HG02678 (cell line): ENCODE measurements at regions not wholly inside any gene's neighbourhood (a gene's known extent, or its start where the extent isn't known, plus 50 kb on each side); places are given as distances from the start of the nearest gene placed in this dataset.
"Not testable (repeated sequence)": the region's sequence is repeated elsewhere in the genome, so short reads cannot be mapped to it uniquely, and the experiment has no call there.

Source experiments
- ATAC-seq: cut with Tn5 transposase; IDR thresholded peaks from one replicate; pipeline ENCODE4 v1.9.1; 2021; ENCODE audit warnings: mild to moderate bottlenecking, moderate library complexity; ENCODE audit not compliant: unreplicated experiment

DNA sequence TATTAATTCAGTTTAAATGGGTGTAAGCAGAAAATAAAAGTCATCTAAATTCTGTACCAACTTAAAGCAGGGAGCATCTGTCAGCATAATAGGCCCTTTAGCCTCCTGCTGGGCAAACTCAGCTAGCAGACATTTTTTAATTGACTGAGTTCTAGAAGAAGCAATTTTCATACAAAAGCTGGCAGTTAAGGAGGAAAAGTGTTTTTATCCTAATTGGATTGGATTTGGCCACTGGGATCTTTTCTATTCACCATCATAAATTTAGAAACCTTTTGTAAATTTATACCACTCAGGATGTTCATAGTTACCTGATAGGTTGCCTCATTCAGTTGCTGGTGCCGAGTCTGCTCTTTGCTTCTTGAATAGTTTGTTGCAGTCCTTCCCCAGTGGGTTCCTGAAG lies 262.7 kb upstream of the FSIP2 start:
- ATAC-seq = no peak

DNA sequence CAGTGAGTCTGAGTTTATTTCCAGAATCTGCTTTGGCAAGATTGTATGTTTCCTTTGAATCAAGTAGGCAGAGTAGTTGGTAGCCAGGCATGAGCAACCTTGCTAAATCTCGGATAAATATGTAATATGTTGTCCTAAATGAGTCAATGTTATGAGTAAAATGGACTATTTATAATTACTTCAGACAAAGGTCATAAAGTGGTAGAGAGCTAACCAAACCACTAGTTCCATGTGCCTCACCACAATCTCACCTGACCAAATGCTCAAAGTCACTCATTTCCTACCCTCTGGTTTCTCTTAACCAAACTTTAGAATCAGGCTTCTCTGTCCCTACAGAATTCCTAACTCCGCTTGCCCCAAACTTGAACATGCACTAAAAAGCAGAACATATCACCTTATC lies 261.2 kb upstream of the FSIP2 start:
- no peak for ATAC-seq

DNA sequence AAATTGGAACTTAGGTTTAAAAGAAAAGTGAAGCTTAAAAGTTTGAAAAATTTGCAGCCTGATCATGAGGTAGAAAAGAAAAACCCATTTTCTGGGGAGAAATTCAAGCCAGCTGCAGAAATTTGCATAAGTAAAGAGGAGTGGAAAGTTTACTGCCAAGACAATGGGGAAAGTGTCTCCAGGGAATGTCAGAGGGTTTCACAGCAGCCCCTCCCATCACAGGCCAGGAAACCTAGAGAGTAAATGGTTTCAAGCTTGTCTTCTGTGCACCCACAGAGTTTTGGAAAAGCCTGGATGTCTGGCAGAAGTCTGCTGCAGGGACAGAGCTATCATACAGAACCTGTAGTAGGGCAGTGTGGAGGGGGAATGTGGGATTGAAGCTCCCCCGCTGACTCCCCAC lies 254.0 kb upstream of the FSIP2 start:
- ATAC-seq = no peak

DNA sequence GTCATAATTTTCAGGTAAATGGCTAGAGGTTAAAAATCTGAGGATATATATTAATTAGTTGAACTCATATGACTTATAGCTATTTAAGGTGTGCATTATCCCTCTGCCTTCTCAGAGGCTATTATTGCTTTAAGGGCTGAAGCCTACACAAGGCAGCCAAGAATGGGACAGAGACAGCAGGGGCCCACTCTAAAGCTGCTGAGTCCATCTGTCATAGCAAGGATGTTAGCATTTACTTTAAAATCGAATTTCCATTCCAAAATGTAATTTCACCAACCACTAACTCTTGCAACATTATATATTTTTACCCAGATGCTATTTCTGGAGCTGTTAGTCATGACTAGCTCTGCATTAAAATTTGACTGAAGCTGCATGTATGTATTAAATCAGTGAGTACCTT lies 236.3 kb upstream of the FSIP2 start:
- ATAC-seq = no peak

DNA sequence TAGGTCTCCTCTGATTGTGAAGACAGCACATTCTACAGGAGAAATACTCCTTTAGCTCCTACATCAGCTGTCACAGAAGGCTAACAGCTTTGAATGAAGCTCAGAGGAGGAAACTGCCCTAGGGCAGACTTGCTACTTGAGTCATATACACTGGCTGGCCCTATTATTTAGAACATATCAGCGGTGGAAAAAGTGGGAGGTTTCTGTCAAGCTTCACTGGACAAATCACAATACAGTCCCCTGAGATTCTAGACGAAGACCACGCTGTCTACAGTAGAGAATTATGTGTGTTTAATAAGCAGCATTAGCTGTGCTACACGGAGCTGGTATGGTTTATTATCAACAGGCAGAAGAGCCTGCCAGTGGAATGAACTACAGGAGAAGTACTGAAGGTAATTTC lies 230.9 kb upstream of the FSIP2 start:
- no peak for ATAC-seq

DNA sequence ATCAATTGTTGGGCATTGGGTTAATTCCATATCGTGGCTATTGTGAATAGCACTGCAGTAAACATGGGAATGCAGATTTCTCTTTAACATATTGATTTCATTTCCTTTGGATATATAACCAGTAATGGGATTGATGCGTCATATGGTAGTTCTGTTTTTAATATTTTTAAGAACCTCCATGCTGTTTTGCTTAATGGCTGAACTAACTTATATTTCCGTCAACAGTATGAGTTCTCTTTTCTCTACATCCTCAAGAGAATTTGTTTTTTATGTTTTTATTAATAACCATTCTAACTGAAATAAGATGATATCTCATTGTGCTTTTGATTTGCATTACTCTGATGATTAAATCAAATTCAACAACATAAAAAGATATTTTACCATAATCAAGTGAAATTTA lies 228.5 kb upstream of the FSIP2 start:
- ATAC-seq = no peak

DNA sequence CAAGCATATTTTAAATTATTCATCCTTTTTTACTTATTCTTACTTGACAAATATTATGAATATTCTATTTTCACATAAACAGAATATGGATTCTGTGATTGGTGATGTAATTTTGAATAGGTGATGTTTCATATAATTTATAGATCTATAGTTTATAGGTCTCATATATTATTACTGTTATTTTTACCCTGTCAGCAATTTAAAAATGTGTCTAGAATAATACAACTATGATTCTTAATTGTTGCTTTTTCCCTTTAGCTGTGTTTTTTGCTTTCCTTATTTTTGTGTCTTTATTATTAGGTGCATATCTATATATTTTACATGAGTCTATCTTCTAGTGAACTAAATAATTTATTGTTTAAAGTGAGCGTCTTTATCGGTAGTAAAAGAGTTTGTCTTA lies 226.7 kb upstream of the FSIP2 start:
- ATAC-seq = no peak

DNA sequence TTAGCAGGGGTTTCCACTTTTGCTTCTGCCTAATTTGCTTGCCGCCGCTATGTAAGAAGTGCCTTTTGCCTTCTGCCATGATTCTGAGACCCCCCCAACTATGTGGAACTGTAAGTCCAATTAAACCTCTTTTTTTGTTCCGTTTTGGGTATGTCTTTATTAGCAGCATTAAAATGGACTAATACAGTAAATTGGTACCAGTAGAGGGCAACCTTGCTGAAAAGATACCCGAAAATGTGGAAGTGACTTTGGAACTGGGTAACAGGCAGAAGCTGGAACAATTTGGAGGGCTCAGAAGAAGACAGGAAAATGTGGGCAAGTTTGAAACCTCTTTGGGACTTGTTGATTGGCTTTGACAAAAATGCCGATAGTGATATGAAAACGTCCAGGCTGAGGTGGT lies 216.1 kb upstream of the FSIP2 start:
- no peak for ATAC-seq

DNA sequence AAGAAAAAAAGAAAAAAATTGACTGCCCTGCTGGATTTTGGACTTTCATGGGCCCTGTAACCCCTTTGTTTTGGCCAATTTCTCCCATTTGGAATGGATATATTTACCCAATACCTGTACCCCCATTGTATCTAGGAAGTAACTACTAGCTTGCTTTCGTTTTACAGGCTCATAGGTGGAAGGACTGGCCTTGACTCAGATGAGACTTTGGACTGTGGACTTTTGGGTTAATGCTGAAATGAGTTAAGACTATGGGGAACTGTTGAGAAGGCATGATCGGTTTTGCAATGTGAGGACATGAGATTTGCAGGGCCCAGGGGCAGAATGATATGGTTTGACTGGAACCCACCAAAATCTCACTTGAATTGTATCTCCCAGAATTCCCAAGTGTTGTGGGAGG lies 214.4 kb upstream of the FSIP2 start:
- not testable (repeated sequence) for ATAC-seq

DNA sequence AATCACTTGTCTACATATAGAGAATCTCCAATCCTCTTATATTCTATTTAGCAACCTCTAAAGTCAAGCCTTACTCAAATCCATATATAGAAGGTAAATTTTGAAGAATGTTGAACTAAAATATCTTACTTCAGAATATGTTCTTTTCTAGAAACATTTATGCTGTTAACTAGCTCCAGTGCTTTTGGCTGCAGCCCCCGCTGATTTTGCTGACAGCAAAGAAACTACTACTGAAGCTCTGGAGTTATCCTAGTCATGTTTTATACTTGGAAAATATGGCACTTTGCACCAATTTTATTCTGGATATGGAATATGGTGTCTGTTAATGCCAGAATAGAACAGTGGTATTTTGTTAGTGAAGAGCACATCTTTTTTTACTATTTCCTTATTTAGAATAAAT lies 212.4 kb upstream of the FSIP2 start:
- ATAC-seq = no peak

DNA sequence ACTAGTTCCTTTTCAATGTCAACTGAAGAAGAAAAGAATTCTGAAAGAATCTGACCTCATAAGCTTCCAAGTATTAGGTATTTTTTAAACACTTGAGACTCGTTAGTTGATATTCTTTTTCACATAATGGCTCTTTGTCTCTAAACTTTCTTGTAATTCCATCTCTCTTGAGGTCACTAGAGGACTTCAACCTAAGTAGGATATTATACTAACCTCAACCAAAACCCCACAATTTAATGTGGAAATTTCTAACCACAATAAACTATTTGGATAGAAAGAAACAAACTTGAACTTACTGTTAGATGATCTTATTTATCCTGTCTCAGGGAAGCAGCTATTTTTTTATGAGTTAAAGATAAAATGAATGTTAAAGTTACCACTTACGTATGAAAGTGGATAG lies 206.9 kb upstream of the FSIP2 start:
- ATAC-seq = no peak

DNA sequence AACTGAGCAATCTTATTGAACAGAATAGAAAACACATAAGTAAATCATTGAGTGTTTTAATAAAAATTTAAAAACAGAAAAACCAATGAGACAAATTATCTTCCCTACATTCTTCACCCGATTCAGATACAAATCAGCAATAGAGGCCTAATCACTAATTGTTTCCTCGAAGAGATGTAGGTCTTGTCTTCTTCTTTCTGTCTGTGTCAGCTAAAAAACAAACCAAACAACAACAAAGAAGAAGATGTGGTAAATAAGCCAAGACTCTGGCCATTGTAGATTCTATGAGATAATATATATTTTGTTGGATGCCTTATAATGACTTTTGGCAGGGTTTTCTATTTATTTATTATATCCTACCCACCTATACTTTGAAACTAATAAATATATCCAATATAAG lies 200.9 kb upstream of the FSIP2 start:
- ATAC-seq = no peak

DNA sequence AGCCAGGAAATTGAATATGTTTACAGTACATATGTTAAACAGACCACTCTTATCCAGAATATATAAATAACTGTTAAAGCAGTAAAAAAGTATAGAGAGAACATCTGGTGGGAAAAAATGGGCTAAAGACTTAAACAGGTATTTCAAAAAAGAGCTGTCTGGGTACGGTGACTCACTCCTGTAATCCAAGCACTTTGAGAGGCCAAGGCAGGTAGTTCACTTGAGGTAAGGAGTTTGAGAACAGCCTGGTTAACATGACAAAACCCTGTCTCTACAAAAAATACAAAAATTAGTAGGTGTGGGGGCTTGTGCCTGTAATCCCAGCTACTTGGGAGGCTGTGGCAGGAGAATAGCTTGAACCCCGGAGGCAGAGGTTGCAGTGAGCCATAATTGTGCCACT lies 171.4 kb upstream of the FSIP2 start:
- ATAC-seq = no peak

DNA sequence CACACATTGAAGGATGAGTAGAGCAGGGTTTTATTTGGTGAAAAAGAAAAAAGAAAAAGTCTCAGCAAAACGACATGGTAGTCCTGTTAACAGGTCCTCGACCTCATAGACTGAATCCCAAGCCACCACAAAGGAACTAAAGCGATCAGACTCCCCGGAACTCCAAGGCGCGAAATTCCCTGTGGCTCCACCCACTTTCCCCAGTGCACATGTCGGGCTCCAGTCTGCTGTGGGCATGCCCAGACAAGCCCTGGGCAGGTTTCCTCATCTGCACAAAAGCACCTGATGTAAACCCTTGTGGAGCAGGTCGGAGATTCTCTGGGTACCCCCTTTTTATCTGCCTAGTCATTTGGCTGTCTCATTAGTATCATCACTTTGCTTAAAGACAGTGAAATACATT lies 170.7 kb upstream of the FSIP2 start:
- no peak for ATAC-seq

DNA sequence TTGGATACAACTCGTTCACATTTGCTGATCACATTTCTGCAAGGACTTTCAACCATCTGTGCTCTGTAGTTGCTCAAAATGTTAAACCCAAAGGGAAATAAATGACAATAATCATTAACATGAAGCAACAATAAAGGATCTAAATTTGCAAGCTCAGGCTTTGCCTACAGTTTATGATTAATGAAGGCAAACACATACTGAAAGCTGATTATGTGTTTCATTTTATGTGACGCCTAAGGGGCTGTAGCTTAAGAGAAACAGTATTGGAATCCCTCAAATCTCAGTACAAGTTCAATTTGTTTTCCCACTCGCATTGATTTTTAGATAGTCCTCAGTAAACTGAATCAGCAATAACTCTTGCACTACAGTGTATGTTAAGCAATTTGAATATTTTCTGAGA lies 160.3 kb upstream of the FSIP2 start:
- ATAC-seq = no peak

DNA sequence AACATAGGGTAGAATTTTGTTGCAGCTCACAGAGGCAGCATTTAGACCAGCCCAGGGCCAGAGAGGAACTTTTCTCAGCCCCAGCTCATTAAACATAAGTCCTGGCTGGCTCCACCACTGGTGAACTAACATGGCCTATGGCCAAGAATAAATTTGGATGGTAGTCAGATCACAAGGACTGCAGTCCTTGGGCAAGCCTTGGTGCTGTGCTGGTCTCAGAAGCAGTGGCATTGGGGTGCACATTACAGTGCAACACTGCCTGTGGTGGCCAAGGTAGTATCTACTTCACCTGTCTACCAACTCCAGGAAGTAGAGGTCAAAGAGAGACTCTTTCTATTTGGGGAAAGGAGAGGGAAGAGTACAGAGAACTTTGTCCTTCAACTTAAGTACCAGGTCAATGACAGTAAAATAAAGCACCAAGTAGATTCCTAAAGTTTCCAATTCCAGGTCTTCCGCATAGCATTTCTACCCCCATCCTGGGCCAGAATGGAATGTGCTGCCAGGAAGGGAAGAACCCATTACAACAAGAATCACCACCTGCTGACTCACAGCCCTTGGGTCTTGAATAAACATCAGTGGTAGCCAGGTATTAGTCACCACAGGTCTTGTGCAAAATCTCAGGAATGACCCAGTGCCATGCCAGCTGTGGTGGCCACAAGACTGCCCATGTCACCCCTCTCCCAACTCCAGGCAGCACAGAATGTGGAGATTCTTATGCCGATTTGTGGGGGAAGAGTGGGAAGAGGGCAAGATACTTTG lies 155.4 kb upstream of the FSIP2 start:
- no peak for ATAC-seq

DNA sequence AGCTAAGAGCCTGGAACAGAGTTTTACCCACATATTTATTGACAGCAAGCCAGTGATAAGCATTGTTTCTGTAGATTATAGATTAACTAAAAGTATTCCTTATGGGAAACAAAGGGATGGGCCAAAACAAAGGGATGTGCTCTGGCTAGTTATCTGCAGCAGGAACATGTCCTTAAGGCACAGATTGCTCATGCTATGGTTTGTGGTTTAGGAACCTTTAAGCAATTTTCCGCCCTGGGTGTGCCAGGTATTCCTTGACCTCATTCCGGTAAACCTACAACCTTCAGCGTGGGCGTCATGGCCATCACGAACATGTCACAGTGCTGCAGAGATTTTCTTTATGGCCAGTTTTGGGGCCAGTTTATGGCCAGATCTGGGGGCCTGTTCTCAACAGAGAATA lies 153.4 kb upstream of the FSIP2 start:
- ATAC-seq = not testable (repeated sequence)

DNA sequence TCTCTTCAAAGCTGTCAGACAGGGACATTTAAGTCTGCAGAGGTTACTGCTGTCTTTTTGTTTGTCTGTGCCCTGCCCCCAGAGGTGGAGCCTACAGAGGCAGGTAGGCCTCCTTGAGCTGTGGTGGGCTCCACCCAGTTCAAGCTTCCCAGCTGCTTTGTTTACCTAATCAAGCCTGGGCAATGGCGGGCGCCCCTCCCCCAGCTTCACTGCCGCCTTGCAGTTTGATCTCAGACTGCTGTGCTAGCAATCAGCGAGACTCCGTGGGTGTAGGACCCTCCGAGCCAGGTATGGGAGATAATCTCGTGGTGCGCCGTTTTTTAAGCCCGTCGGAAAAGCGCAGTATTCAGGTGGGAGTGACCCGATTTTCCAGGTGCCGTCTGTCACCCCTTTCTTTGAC lies 147.3 kb upstream of the FSIP2 start:
- ATAC-seq = not testable (repeated sequence)

DNA sequence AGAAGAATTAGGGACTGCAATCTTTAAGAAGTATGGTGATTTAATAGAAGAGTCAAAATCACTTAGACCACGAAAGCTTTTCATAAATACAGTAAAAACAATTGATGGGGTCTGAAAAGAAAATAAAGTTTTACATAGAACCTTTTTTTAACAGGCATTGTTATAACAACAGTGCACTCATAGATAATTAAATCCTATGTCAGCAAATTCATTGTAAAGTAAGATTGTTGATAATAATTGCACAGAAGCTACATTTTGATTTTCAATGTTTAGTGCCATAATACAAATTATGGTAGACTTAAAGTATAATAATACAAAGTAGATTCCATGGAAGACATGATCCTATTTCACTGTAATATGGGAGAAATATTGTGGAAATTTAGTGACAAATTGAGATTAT lies 130.7 kb upstream of the FSIP2 start:
- ATAC-seq = no peak

DNA sequence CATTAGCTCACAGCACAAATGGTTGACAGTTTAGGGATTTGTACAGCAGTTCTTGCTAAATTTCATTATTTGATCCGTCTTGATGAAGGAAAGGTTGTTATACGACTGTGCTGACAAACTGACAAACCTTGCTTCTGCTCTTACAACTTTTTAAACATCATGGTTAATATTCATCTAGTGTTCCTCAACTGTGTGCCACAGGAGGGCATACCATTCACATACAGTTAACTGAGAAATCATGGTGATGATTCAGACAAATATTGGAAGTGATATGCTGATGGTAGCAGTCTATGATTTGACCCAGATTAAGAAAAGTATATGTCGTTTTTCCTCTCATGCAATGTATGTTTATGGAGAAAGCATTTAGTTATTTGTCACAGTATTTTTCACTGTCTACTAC lies 129.8 kb upstream of the FSIP2 start:
- no peak for ATAC-seq

DNA sequence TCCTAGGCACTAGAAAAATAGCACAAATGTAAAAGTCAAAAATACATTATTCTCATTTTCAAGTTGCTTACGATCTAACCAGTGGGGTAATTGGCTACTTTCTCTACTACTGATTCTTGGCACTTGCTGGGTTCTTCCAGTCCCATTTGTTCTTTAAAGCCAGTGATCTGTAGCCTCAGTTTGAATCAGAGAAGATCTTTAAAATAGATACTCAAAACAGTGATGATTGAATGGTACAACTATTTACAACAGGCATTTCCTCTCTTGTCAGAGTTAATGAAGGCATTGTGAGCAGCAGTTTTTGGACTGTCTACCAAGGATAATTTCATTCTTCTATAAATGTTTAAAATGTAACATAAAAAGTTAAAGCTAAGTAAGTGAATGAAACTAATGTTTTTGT lies 128.3 kb upstream of the FSIP2 start:
- ATAC-seq = no peak

DNA sequence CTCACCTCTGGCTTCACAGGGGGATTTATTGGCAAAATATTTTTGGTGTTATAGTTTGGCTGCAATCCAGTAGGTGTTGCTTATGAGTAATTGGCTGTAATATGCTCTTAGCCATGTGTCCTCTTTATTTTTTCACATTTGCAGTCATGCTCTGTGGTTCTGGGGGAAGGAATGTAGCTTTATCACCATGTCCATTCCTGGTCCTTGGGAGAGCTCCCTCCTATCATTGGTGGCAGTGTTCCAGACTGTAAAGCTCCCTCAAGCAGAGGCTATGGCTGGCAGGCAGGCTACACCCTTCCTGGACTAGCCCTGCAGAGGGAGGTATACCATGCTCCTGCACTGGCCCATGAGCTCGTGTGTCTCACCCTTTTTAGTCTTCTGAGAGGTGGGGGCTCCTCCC lies 120.0 kb upstream of the FSIP2 start:
- ATAC-seq = no peak

DNA sequence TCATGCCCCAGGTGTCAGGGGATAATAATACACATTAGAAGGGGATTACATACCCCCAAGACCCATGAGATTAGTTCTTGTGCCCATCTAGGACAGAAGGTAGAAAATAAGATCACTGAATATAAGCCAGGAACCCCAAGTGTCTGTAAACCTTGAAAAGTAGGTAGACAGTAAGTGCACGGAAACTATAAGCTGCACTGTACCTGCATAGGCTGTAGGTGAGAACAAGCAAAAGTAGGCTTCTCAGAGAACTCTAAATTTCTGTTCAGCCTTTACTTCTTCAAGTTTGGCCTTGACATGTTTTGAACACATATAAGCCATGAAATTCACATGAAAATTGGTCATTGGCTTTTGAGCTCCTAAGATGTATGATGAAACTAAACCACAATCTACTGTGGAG lies 113.0 kb upstream of the FSIP2 start:
- no peak for ATAC-seq
